ENCODE measurements at regions not wholly inside any gene's neighbourhood (a gene's known extent, or its start where the extent isn't known, plus 50 kb on each side); places are given as distances from the start of the nearest gene placed in this dataset.

DNA sequence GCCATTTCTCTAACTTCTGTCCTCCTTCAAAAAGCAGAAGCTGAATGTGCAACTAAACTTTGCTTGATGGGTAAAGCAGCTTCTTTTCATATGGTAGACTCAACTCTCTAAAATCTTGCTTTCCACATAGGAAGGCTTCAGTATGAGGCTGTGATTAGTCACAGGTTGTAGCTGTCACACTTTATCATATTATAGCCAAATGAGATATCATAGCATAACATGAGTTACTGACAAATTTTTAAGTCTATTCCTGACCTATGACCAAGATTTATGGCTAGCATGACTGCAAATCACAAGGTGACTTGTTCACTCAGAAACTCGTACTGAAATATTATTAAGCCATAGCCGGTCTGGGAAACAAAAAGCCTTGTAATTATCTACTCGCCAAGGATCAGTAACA, 998.6 kb downstream of the RPA4 start:
- Histone ChIP-seq H3K4me1 (ENCODE audit: control insufficient read depth, insufficient read depth, low read length) (no peaks in the 10 kb centered on the region), H3K9ac (ENCODE audit: extremely low read depth, low read length, poor library complexity, severe bottlenecking) (no peak overlapping the region), H3K27me3 (ENCODE audit: control insufficient read depth, insufficient read depth, low read length, poor library complexity, severe bottlenecking) (no peaks in the 10 kb centered on the region), H3K4me3 (ENCODE audit: low read length) (no peak overlapping the region), H3K36me3 (ENCODE audit: control insufficient read depth, insufficient read depth, low read length) (no peaks in the 10 kb centered on the region), H3K27ac (ENCODE audit: low read depth, low read length) (no peak overlapping the region), H3K9me3 (ENCODE audit: control insufficient read depth, low read length) (no peaks in the 10 kb centered on the region)
- no peak for DNase-seq
- H3K27ac Mint-ChIP-seq, result no peak overlapping the region
- H3K4me1 Mint-ChIP-seq, result peaks cover 13% of the 10 kb centered on the region
- H3K27me3 Mint-ChIP-seq (ENCODE audit: insufficient read depth), result no peaks in the 10 kb centered on the region
- no peaks in the 10 kb centered on the region for H3K36me3 Mint-ChIP-seq (ENCODE audit: low read depth)
- H3K9me3 Mint-ChIP-seq, result no peaks in the 10 kb centered on the region
- 88% methylated on average over 3 of the region's 3 CpGs; no CpG with 5 or more reads in 1 of the 2 experiments for WGBS, 2 experiments (ENCODE audit: insufficient coverage in 1 of 2, insufficient read length in 1 of 2)
- TF ChIP-seq, protein P1, sequence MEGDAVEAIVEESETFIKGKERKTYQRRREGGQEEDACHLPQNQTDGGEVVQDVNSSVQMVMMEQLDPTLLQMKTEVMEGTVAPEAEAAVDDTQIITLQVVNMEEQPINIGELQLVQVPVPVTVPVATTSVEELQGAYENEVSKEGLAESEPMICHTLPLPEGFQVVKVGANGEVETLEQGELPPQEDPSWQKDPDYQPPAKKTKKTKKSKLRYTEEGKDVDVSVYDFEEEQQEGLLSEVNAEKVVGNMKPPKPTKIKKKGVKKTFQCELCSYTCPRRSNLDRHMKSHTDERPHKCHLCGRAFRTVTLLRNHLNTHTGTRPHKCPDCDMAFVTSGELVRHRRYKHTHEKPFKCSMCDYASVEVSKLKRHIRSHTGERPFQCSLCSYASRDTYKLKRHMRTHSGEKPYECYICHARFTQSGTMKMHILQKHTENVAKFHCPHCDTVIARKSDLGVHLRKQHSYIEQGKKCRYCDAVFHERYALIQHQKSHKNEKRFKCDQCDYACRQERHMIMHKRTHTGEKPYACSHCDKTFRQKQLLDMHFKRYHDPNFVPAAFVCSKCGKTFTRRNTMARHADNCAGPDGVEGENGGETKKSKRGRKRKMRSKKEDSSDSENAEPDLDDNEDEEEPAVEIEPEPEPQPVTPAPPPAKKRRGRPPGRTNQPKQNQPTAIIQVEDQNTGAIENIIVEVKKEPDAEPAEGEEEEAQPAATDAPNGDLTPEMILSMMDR (conservative IDR thresholded peaks at IDR 0.05), result no peak
- H3K4me3 Mint-ChIP-seq, result no peak overlapping the region

DNA sequence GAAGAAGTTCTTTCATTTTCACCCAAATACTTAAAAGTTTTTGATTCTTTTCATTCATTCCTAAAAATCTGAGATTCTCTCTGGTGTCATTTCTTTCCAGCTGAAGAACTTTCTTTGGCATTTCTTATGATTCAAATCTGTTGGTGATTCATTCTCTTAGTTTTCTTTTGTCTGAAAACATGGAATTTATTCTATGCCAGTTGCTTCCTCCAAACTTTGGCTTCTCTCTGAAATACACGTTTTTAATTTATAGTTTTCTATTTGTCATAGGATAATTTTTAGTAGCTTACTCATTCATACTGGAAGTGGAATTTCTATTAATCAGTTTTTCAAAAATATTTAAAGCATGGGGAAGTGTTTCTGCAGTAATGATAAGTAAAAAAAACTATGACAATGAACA, 1012.0 kb downstream of the RPA4 start:
- Histone ChIP-seq H3K27ac (ENCODE audit: low read depth, low read length) (no peak overlapping the region), H3K4me1 (ENCODE audit: control insufficient read depth, insufficient read depth, low read length) (no peaks in the 10 kb centered on the region), H3K9ac (ENCODE audit: extremely low read depth, low read length, poor library complexity, severe bottlenecking) (no peak overlapping the region), H3K36me3 (ENCODE audit: control insufficient read depth, insufficient read depth, low read length) (no peaks in the 10 kb centered on the region), H3K4me3 (ENCODE audit: low read length) (no peak overlapping the region), H3K27me3 (ENCODE audit: control insufficient read depth, insufficient read depth, low read length, poor library complexity, severe bottlenecking) (no peaks in the 10 kb centered on the region), H3K9me3 (ENCODE audit: control insufficient read depth, low read length) (no peaks in the 10 kb centered on the region)
- no peak for DNase-seq
- TF ChIP-seq, protein P1 (conservative IDR thresholded peaks at IDR 0.05), result no peak
- Mint-ChIP-seq H3K9me3 (peaks cover 13% of the 10 kb centered on the region), H3K36me3 (ENCODE audit: low read depth) (no peaks in the 10 kb centered on the region), H3K27ac (no peak overlapping the region), H3K4me3 (no peak overlapping the region), H3K27me3 (ENCODE audit: insufficient read depth) (no peaks in the 10 kb centered on the region), H3K4me1 (peaks cover 3% of the 10 kb centered on the region)
- WGBS, 2 experiments (ENCODE audit: insufficient coverage in 1 of 2, insufficient read length in 1 of 2), result no CpG with 5 or more reads among the region's 1 CpG

DNA sequence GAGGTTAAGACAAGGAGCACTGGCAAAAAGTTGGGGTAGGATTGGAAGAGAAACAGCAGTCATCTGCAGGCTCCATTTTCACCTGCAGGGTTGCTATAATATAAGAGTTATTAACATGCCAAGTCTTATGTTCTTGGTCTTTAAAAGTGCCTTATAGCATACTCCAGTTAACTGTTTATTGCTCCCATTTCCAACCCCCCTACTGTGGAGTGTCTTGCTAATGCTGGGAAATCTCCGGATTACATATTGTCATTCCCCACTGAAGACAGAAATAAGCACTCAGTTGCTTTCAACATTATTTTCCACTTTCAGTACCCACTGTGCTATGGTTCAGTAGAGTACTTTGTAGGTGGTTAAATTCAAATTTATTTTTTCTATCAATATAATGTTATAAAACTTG, 1014.3 kb downstream of the RPA4 start:
- no peak overlapping the region for H3K9ac ChIP-seq (ENCODE audit: extremely low read depth, low read length, poor library complexity, severe bottlenecking)
- WGBS, 2 experiments (ENCODE audit: insufficient coverage in 1 of 2, insufficient read length in 1 of 2), result no CpG with 5 or more reads among the region's 1 CpG
- H3K4me3 Mint-ChIP-seq, result no peak overlapping the region

More for the DNA sequence above, 1014.3 kb downstream of the RPA4 start:
- no peak overlapping the region for H3K27ac ChIP-seq (ENCODE audit: low read depth, low read length)
- no peaks in the 10 kb centered on the region for H3K36me3 Mint-ChIP-seq (ENCODE audit: low read depth)
- H3K9me3 Mint-ChIP-seq, result no peaks in the 10 kb centered on the region
- H3K27me3 ChIP-seq (ENCODE audit: control insufficient read depth, insufficient read depth, low read length, poor library complexity, severe bottlenecking), result no peaks in the 10 kb centered on the region
- no peaks in the 10 kb centered on the region for H3K36me3 ChIP-seq (ENCODE audit: control insufficient read depth, insufficient read depth, low read length)
- H3K9me3 ChIP-seq (ENCODE audit: control insufficient read depth, low read length), result no peaks in the 10 kb centered on the region
- no peaks in the 10 kb centered on the region for H3K4me1 ChIP-seq (ENCODE audit: control insufficient read depth, insufficient read depth, low read length)
- H3K27ac Mint-ChIP-seq, result no peak overlapping the region
- DNase-seq, result no peak
- H3K4me3 ChIP-seq (ENCODE audit: low read length), result no peak overlapping the region
- TF ChIP-seq, protein P1 (conservative IDR thresholded peaks at IDR 0.05), result peak; percentile 44
- H3K27me3 Mint-ChIP-seq (ENCODE audit: insufficient read depth), result no peaks in the 10 kb centered on the region
- peaks cover 8% of the 10 kb centered on the region for H3K4me1 Mint-ChIP-seq

All from endodermal cell (in vitro differentiated cells).